ENCODE measurements at regions not wholly inside any gene's neighbourhood (a gene's known extent, or its start where the extent isn't known, plus 50 kb on each side); places are given as distances from the start of the nearest gene placed in this dataset.

- Mint-ChIP-seq H3K4me3 (ENCODE audit: unreplicated experiment) (no peak overlapping the region), H3K27me3 (ENCODE audit: insufficient read depth, unreplicated experiment) (no peaks in the 10 kb centered on the region), H3K4me1 (ENCODE audit: insufficient read depth, unreplicated experiment) (no peaks in the 10 kb centered on the region), H3K36me3 (ENCODE audit: insufficient read depth, unreplicated experiment) (no peaks in the 10 kb centered on the region), H3K9me3 (ENCODE audit: unreplicated experiment) (no peaks in the 10 kb centered on the region), H3K27ac (ENCODE audit: low read depth, unreplicated experiment) (no peak overlapping the region)
- BruUV-seq (replicated peaks): no TSS peak
- no peak for DNase-seq (ENCODE audit: unreplicated experiment)
- intact Hi-C loops (cut with micrococcal nuclease): no loop called here
- no peak for TF ChIP-seq CTCF (IDR thresholded peaks at IDR 0.05; ENCODE audit: unreplicated experiment)
- POLR2A ChIA-PET: no interaction called here
- CTCF ChIA-PET: no interaction called here
These were observed 218.7 kb downstream of the CMPK2 start for GRCh38 chr2:6647046-6647445.

DNA sequence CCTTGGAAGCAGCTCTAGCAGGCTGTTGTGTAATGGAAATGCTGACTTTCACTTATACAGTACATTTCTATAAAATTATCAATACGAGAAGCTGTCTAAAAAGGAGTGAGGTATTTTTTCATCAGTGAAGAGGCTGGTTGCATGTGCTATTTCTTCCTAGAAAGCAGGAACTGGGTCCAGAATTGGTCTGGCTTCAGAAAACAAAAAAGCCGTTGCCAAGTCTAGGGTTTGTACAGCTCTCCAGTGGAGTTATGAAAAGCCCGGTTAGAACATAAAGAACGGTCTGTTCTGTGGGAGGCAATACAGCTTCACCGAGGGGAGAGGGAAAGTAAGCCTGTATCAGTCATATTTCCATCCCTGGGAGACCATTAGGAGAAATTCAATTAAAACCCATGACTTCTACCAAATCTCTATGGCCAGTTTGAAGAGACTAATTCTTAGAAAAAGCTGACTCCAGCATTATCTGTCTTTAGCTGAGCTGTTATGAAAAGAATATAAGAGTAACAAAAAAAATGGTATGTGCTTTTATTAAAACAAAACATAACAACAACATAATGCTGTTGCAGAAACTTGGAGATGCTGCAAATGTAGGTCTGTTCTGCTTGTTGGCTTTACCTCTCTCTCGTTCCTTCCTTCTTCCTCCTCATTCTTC is 217.0 kb downstream of the CMPK2 start:
- Mint-ChIP-seq H3K4me3 (ENCODE audit: unreplicated experiment) (no peak overlapping the region), H3K36me3 (ENCODE audit: insufficient read depth, unreplicated experiment) (no peaks in the 10 kb centered on the region), H3K4me1 (ENCODE audit: insufficient read depth, unreplicated experiment) (no peaks in the 10 kb centered on the region), H3K27ac (ENCODE audit: low read depth, unreplicated experiment) (no peak overlapping the region), H3K9me3 (ENCODE audit: unreplicated experiment) (no peaks in the 10 kb centered on the region), H3K27me3 (ENCODE audit: insufficient read depth, unreplicated experiment) (no peaks in the 10 kb centered on the region)
- no TSS peak for BruUV-seq (replicated peaks)
- CTCF ChIA-PET: interaction anchor here (1.2 kb wide), 1 partner anchor 28 kb away, joined by 3 read pairs; no protein-coding TSS in a partner anchor
- POLR2A ChIA-PET: interaction anchor here (0.7 kb wide), 1 partner anchor 12 kb away, joined by 4 read pairs; no protein-coding TSS in a partner anchor
- TF ChIP-seq CTCF (IDR thresholded peaks at IDR 0.05; ENCODE audit: unreplicated experiment): no peak
- intact Hi-C loops (cut with micrococcal nuclease): no loop called here
- no peak for DNase-seq (ENCODE audit: unreplicated experiment)

GRCh38 chr2:6650311-6650710 is 215.4 kb downstream of the CMPK2 start:
- Mint-ChIP-seq H3K27me3 (ENCODE audit: insufficient read depth, unreplicated experiment) (no peaks in the 10 kb centered on the region), H3K36me3 (ENCODE audit: insufficient read depth, unreplicated experiment) (no peaks in the 10 kb centered on the region), H3K27ac (ENCODE audit: low read depth, unreplicated experiment) (no peak overlapping the region), H3K4me3 (ENCODE audit: unreplicated experiment) (no peak overlapping the region), H3K4me1 (ENCODE audit: insufficient read depth, unreplicated experiment) (no peaks in the 10 kb centered on the region), H3K9me3 (ENCODE audit: unreplicated experiment) (no peaks in the 10 kb centered on the region)
- BruUV-seq (replicated peaks): no TSS peak
- intact Hi-C loops (cut with micrococcal nuclease): no loop called here
- DNase-seq (ENCODE audit: unreplicated experiment): no peak
- no peak for TF ChIP-seq CTCF (IDR thresholded peaks at IDR 0.05; ENCODE audit: unreplicated experiment)
- CTCF ChIA-PET: interaction anchor here (0.6 kb wide), 1 partner anchor 1248 kb away, joined by 4 read pairs; no protein-coding TSS in a partner anchor
- POLR2A ChIA-PET: no interaction called here

DNA sequence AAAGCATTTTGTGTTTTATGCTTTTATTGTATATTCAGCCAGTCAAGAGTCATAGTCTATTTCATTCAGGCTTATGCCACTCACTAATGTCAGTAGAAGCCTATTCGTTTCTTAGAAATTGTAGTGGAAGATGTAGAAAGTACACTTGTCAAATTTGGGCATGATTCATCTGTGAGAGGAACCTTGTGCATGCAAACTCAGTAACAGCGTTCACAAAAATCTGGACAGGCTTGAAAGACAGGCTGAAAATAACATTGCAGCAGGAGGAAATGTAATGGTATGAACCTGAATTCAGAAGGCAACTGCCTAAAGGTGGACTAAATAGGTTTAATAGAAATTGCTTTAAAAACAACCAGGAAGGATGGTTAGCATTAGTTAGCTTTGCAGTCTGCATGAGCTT is 213.5 kb downstream of the CMPK2 start:
- BruUV-seq (replicated peaks): no TSS peak
- intact Hi-C loops (cut with micrococcal nuclease): no loop called here
- no peak for DNase-seq (ENCODE audit: unreplicated experiment)
- H3K9me3 Mint-ChIP-seq (ENCODE audit: unreplicated experiment): peaks cover 7% of the 10 kb centered on the region
- no peaks in the 10 kb centered on the region for H3K4me1 Mint-ChIP-seq (ENCODE audit: insufficient read depth, unreplicated experiment)
- no peaks in the 10 kb centered on the region for H3K36me3 Mint-ChIP-seq (ENCODE audit: insufficient read depth, unreplicated experiment)
- POLR2A ChIA-PET: no interaction called here
- TF ChIP-seq CTCF (IDR thresholded peaks at IDR 0.05; ENCODE audit: unreplicated experiment): no peak
- H3K27me3 Mint-ChIP-seq (ENCODE audit: insufficient read depth, unreplicated experiment): no peaks in the 10 kb centered on the region
- H3K27ac Mint-ChIP-seq (ENCODE audit: low read depth, unreplicated experiment): no peak overlapping the region
- CTCF ChIA-PET: interaction anchor here (0.6 to 1.3 kb wide), 2 partner anchors 125 to 1687 kb away, joined by 3 to 5 read pairs; no protein-coding TSS in a partner anchor
- no peak overlapping the region for H3K4me3 Mint-ChIP-seq (ENCODE audit: unreplicated experiment)

All from MCF 10A (cell line).